ENCODE measurements at regions not wholly inside any gene's neighbourhood (a gene's known extent, or its start where the extent isn't known, plus 50 kb on each side); places are given as distances from the start of the nearest gene placed in this dataset.

DNA sequence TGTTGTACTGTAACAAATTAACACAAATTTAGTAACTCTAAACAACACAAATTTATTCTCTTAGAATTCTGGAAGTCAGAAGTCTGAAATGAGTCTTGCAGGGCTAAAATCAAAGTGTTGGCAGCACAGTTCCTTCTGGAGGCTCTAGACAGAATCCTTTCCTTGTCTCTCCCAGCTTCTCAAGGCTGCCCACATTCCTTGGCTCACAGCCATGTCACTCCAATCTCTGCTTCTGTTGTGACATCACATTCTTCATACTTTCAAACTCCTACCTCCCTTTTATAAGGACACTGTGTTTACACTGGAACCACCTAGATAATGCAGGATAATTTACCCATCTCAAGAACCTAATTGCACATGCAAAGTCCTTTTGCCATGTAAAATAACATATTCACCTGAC is 225.0 kb upstream of the PRMT6 start:
- H2BK12ac ChIP-seq (ENCODE audit: insufficient read length, low read depth, low read length) = no peak overlapping the region
- no peak overlapping the region for H3K56ac ChIP-seq (ENCODE audit: insufficient read length, low read depth, low read length)
- H3K23me2 ChIP-seq (ENCODE audit: insufficient read length, low read depth, low read length, poor library complexity, severe bottlenecking) = no peaks in the 10 kb centered on the region
- H3K79me2 ChIP-seq (ENCODE audit: insufficient read depth, low read length) = no peaks in the 10 kb centered on the region
- TF ChIP-seq, protein P1, sequence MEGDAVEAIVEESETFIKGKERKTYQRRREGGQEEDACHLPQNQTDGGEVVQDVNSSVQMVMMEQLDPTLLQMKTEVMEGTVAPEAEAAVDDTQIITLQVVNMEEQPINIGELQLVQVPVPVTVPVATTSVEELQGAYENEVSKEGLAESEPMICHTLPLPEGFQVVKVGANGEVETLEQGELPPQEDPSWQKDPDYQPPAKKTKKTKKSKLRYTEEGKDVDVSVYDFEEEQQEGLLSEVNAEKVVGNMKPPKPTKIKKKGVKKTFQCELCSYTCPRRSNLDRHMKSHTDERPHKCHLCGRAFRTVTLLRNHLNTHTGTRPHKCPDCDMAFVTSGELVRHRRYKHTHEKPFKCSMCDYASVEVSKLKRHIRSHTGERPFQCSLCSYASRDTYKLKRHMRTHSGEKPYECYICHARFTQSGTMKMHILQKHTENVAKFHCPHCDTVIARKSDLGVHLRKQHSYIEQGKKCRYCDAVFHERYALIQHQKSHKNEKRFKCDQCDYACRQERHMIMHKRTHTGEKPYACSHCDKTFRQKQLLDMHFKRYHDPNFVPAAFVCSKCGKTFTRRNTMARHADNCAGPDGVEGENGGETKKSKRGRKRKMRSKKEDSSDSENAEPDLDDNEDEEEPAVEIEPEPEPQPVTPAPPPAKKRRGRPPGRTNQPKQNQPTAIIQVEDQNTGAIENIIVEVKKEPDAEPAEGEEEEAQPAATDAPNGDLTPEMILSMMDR (conservative IDR thresholded peaks at IDR 0.05) = no peak
- no peak overlapping the region for H4K5ac ChIP-seq (ENCODE audit: insufficient read length, low read depth, low read length)
- no peak overlapping the region for H3K18ac ChIP-seq (ENCODE audit: insufficient read length, low read depth, low read length)
- no peak overlapping the region for H3K4me3 Mint-ChIP-seq
- H3K9me3 ChIP-seq (ENCODE audit: control insufficient read depth, low read depth, low read length) = no peaks in the 10 kb centered on the region
- H3K27ac ChIP-seq (ENCODE audit: insufficient read length, low read depth, low read length) = no peak overlapping the region
- H3K27me3 Mint-ChIP-seq (ENCODE audit: low read depth) = no peaks in the 10 kb centered on the region
- peaks cover 4 to 12% of the 10 kb centered on the region in 2 experiments; a peak in 4 of 5 replicates for H3K9me3 Mint-ChIP-seq
- peaks cover 0 to 6% (median 4%) of the 10 kb centered on the region in 3 experiments; a peak in 4 of 7 replicates for H3K36me3 Mint-ChIP-seq (ENCODE audit: insufficient read depth in 1 of 3, low read depth in 3 of 3)
- DNase-seq = no peak
- no peak overlapping the region for H4K91ac ChIP-seq (ENCODE audit: insufficient read length, low read depth, low read length)
- H2AK5ac ChIP-seq (ENCODE audit: insufficient read length, low read length) = no peak overlapping the region
- H2AFZ ChIP-seq (ENCODE audit: low read length) = no peak overlapping the region
- no peaks in the 10 kb centered on the region for H4K20me1 ChIP-seq (ENCODE audit: control insufficient read depth, insufficient read depth, insufficient read length)
- H3K4me1 ChIP-seq (ENCODE audit: insufficient read depth, low read length) = no peaks in the 10 kb centered on the region
- no peak overlapping the region for H2BK120ac ChIP-seq (ENCODE audit: low read depth, low read length, poor library complexity, severe bottlenecking)
- no peak overlapping the region for H2BK20ac ChIP-seq (ENCODE audit: low read depth, low read length, poor library complexity, severe bottlenecking)
- no peak overlapping the region; a peak in 1 of 7 replicates for H3K27ac Mint-ChIP-seq
- no peak overlapping the region for H3K23ac ChIP-seq (ENCODE audit: insufficient read length, low read depth, low read length)
- no peak overlapping the region for H3K14ac ChIP-seq (ENCODE audit: insufficient read depth, low read length)
- no peaks in the 10 kb centered on the region for H3K79me1 ChIP-seq (ENCODE audit: insufficient read depth, low read depth, low read length, poor library complexity, severe bottlenecking)
- H2BK15ac ChIP-seq (ENCODE audit: low read depth, low read length) = no peak overlapping the region
- no peak overlapping the region for H3K4me2 ChIP-seq (ENCODE audit: insufficient read depth, insufficient read length, low read length)
- no peak overlapping the region for H3T11ph ChIP-seq (ENCODE audit: low read length)
- no peak overlapping the region for H3K4ac ChIP-seq (ENCODE audit: low read depth, low read length)
- H3K4me1 Mint-ChIP-seq = no peaks in the 10 kb centered on the region
- no peak overlapping the region for H4K8ac ChIP-seq (replicated peaks; ENCODE audit: insufficient read length, low read depth, low read length)
- H3K27me3 ChIP-seq (ENCODE audit: insufficient read depth, low read length) = no peaks in the 10 kb centered on the region
- no peak overlapping the region for H3K9ac ChIP-seq (ENCODE audit: extremely low read depth, insufficient read length, low read length)
- H2BK5ac ChIP-seq (ENCODE audit: insufficient read length, low read length) = no peak overlapping the region

All from H9 (cell line).